IMR-90 (cell line): ENCODE measurements at regions not wholly inside any gene's neighbourhood (a gene's known extent, or its start where the extent isn't known, plus 50 kb on each side); places are given as distances from the start of the nearest gene placed in this dataset.
A peak's percentile ranks its signal among the peaks of the same experiment; 100 is the strongest.

Experiments used
- ATAC-seq: fragments of 200-7000 bp; cut with Tn5 transposase; 2 replicates; pipeline ENCODE4 v1.9.1; 2020; ENCODE audit warnings: low read depth, mild to moderate bottlenecking, moderate library complexity
- BruUV-seq: library from RNA; stranded (reverse); fragments of 400-500 nt; replicated peaks from 2 replicates; lab custom pipeline; 2021; lab: Mats Ljungman, UMichigan
- CTCF ChIA-PET: fragments of 300-600 bp; formaldehyde crosslinking; extraction: SDS; loops from one replicate; lab custom pipeline; 2021; ENCODE audit warnings: antibody characterized with exemption; lab: Yijun Ruan, JAX
- POLR2A ChIA-PET: fragments of 300-600 bp; sonication (Branson Sonifier 250); formaldehyde crosslinking; loops from one replicate; lab custom pipeline; 2022; ENCODE audit warnings: antibody characterized with exemption; ENCODE audit not compliant: unreplicated experiment; lab: Charles Lee
- DNase-seq: peaks from one replicate; pipeline ENCODE4 v3.0.0; 2013
- H2AFZ ChIP-seq: replicated peaks from 2 replicates; pipeline ENCODE3; 2013; ENCODE audit warnings: low read length, mild to moderate bottlenecking; ENCODE audit not compliant: poor library complexity
- H2AK5ac ChIP-seq: 2 replicates; pipeline ENCODE4 v1.6.1; 2013; ENCODE audit warnings: low read depth, low read length, inconsistent platforms
- H2AK9ac ChIP-seq: replicated peaks from 2 replicates; pipeline ENCODE3; 2013; ENCODE audit warnings: mild to moderate bottlenecking, low read depth, low read length, moderate library complexity; ENCODE audit not compliant: poor library complexity
- H2BK120ac ChIP-seq: 2 replicates; pipeline ENCODE4 v1.6.1; 2013; ENCODE audit warnings: low read depth, low read length, inconsistent platforms
- H2BK15ac ChIP-seq: 3 replicates; pipeline ENCODE4 v1.6.1; 2013; ENCODE audit warnings: low read depth, low read length, inconsistent platforms
- H2BK20ac ChIP-seq: 2 replicates; pipeline ENCODE4 v1.6.1; 2013; ENCODE audit warnings: low read depth, mild to moderate bottlenecking, inconsistent platforms, low read length, moderate library complexity
- H2BK5ac ChIP-seq: 2 replicates; pipeline ENCODE4 v1.6.1; 2013; ENCODE audit warnings: mild to moderate bottlenecking, low read depth, low read length, inconsistent platforms; ENCODE audit not compliant: poor library complexity, severe bottlenecking
- H3K14ac ChIP-seq: replicated peaks from 2 replicates; pipeline ENCODE4 v1.6.1; 2013; ENCODE audit warnings: low read depth, low read length, inconsistent platforms
- H3K18ac ChIP-seq: 2 replicates; pipeline ENCODE4 v1.6.1; 2013; ENCODE audit warnings: low read depth, low read length, control low read depth
- H3K23ac ChIP-seq: 2 replicates; pipeline ENCODE4 v1.6.1; 2013; ENCODE audit warnings: low read depth, low read length, inconsistent platforms
- H3K27ac ChIP-seq: 2 replicates; pipeline ENCODE4 v1.5.1; 2013; ENCODE audit warnings: mild to moderate bottlenecking, control low read depth, low read length; ENCODE audit not compliant: insufficient read depth
- H3K27me3 ChIP-seq: 2 replicates; pipeline ENCODE4 v1.6.1; 2013; ENCODE audit warnings: low read length; ENCODE audit not compliant: control insufficient read depth, insufficient read depth
- H3K36me3 ChIP-seq: 2 replicates; pipeline ENCODE4 v1.6.1; 2013; ENCODE audit warnings: low read length, mixed read lengths; ENCODE audit not compliant: control insufficient read depth, insufficient read depth
- H3K4ac ChIP-seq: 2 replicates; pipeline ENCODE4 v1.6.1; 2013; ENCODE audit warnings: low read depth, low read length, inconsistent platforms
- H3K4me1 ChIP-seq: 2 replicates; pipeline ENCODE4 v1.6.1; 2013; ENCODE audit warnings: low read length, mixed read lengths; ENCODE audit not compliant: control insufficient read depth, insufficient read depth
- H3K4me2 ChIP-seq: 2 replicates; pipeline ENCODE4 v1.6.1; 2013; ENCODE audit warnings: low read depth, mild to moderate bottlenecking, control low read depth, low read length, moderate library complexity
- H3K4me3 ChIP-seq: 2 replicates; pipeline ENCODE4 v1.5.1; 2013; ENCODE audit warnings: low read depth, mild to moderate bottlenecking, control low read depth, low read length, moderate library complexity; ENCODE audit not compliant: insufficient read depth
- H3K56ac ChIP-seq: 2 replicates; pipeline ENCODE4 v1.6.1; 2013; ENCODE audit warnings: low read length, inconsistent platforms; ENCODE audit not compliant: insufficient read depth; ENCODE audit errors: extremely low read depth
- H3K79me1 ChIP-seq, 2 experiments: 2 replicates each; pipeline ENCODE4 v1.6.1; 2013; ENCODE audit warnings: low read length in 2 of 2, inconsistent platforms in 1 of 2, low read depth in 1 of 2
- H3K9ac ChIP-seq: 2 replicates; pipeline ENCODE4 v1.6.1; 2013; ENCODE audit warnings: low read depth, low read length, control low read depth
- H3K9me1 ChIP-seq: 2 replicates; pipeline ENCODE4 v1.6.1; 2013; ENCODE audit warnings: low read length, inconsistent platforms; ENCODE audit not compliant: insufficient read depth
- H3K9me3 ChIP-seq: 2 replicates; pipeline ENCODE4 v1.6.1; 2013; ENCODE audit warnings: low read length; ENCODE audit not compliant: control insufficient read depth, insufficient read depth
- H4K20me1 ChIP-seq: 2 replicates; pipeline ENCODE4 v1.6.1; 2013; ENCODE audit warnings: low read length, inconsistent platforms; ENCODE audit not compliant: insufficient read depth
- H4K5ac ChIP-seq: 2 replicates; pipeline ENCODE4 v1.6.1; 2013; ENCODE audit warnings: mild to moderate bottlenecking, low read depth, low read length, control low read depth
- H4K8ac ChIP-seq, 2 experiments: 2 replicates each; pipeline ENCODE4 v1.6.1; 2013; ENCODE audit warnings: low read depth in 2 of 2, low read length in 2 of 2, control low read depth in 1 of 2, inconsistent platforms in 1 of 2
- H4K91ac ChIP-seq: 2 replicates; pipeline ENCODE4 v1.6.1; 2013; ENCODE audit warnings: low read depth, low read length, inconsistent platforms; ENCODE audit not compliant: insufficient read depth
- BHLHE40 ChIP-seq: fragments of 150-350 bp; IDR thresholded peaks from 2 replicates; pipeline ENCODE4 v1.6.1; 2016; ENCODE audit warnings: mild to moderate bottlenecking, low read depth, low read length
- CEBPB ChIP-seq: IDR thresholded peaks from 2 replicates; pipeline ENCODE4 v1.6.1; 2012; ENCODE audit warnings: low read depth, low read length, improper control_type of control experiment
- FOS ChIP-seq: fragments of 150-350 bp; IDR thresholded peaks from 2 replicates; pipeline ENCODE4 v1.6.1; 2016; ENCODE audit warnings: low read depth, low read length
- MAZ ChIP-seq: IDR thresholded peaks from 2 replicates; pipeline ENCODE4 v1.6.1; 2012; ENCODE audit warnings: low read depth, mild to moderate bottlenecking, low read length, improper control_type of control experiment, moderate library complexity, borderline replicate concordance
- MXI1 ChIP-seq: IDR thresholded peaks from 2 replicates; pipeline ENCODE4 v1.6.1; 2012; ENCODE audit warnings: low read depth, mild to moderate bottlenecking, low read length, moderate library complexity, borderline replicate concordance
- RCOR1 ChIP-seq: IDR thresholded peaks from 2 replicates; pipeline ENCODE4 v1.6.1; 2012; ENCODE audit warnings: mild to moderate bottlenecking, low read length, improper control_type of control experiment; ENCODE audit not compliant: insufficient replicate concordance
- RFX5 ChIP-seq: IDR thresholded peaks from 2 replicates; pipeline ENCODE4 v1.8.0; 2012; ENCODE audit warnings: low read depth, mild to moderate bottlenecking, low read length, moderate library complexity
- SMC3 ChIP-seq: fragments of 150-350 bp; IDR thresholded peaks from 2 replicates; pipeline ENCODE4 v1.6.1; 2016; ENCODE audit warnings: low read depth, mild to moderate bottlenecking, antibody characterized with exemption, low read length, moderate library complexity
- WGBS, 2 experiments: methylation state at CpG; one replicate each; pipeline versions ENCODE4 v1.1.5 to v1.1.7; 2013; ENCODE audit warnings: missing lambda C conversion rate in 2 of 2; ENCODE audit not compliant: insufficient read length in 1 of 2; ENCODE audit errors: extremely low coverage in 2 of 2; 5-methylcytosine and 5-hydroxymethylcytosine counted together
- dilution Hi-C: fragments of 300-500 bp; cut with HindIII; formaldehyde crosslinking; loops from one replicate; pipeline ENCODE4 v1.14.3; 2018; ENCODE audit warnings: low sequenced_read_pairs; ENCODE audit not compliant: unreplicated experiment
- in situ Hi-C: fragments of 300-500 bp; cut with MboI; formaldehyde crosslinking; loops from 3 replicates; pipeline ENCODE4 v1.14.3; 2019; ENCODE audit warnings: low sequenced_read_pairs, inconsistent platforms, mixed read lengths
- intact Hi-C: fragments of 100-400 bp; cut with micrococcal nuclease; formaldehyde crosslinking; loops from 2 replicates; pipeline ENCODE4 v1.10.0; 2022
- TF ChIP-seq, protein P1 (sequence below): conservative IDR thresholded peaks from 2 replicates; pipeline ENCODE4 v1.5.1; 2012; ENCODE audit warnings: mild to moderate bottlenecking, low read depth, low read length, improper control_type of control experiment
- TF ChIP-seq, protein P2 (sequence below): fragments of 150-350 bp; IDR thresholded peaks from 2 replicates; pipeline ENCODE4 v1.6.1; 2016; ENCODE audit warnings: low read depth, mild to moderate bottlenecking, low read length, moderate library complexity, borderline replicate concordance

DNA sequence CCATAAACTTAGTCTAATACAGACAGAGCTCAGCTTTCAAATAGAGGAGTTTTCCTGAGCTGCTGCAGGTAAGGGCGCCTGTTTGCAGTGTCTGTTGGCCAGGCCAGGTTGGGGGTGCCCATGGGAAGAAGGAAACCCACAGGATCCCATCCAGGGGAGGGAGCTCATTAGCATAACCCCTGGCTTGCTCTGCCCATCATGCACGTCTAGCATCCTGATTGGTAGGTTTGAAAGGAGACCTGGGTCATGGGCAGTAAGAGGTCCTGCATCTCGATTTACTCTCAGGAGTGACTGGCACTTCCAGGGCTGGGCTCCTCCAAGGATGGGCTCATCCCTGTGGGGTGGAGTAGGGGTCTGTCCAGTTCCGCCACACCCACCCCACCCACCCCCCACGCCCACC, 103.7 kb upstream of the CLDN14 start:
- Histone ChIP-seq H3K56ac (no peak overlapping the region), H2BK120ac (no peak overlapping the region), H3K9ac (no peak overlapping the region), H4K91ac (no peak overlapping the region), H4K20me1 (no peaks in the 10 kb centered on the region), H3K4ac (no peak overlapping the region), H2BK5ac (no peak overlapping the region), H3K4me3 (no peak overlapping the region), H3K18ac (no peak overlapping the region), H4K5ac (no peak overlapping the region), H2AFZ (peak overlapping the region; percentile 15), H3K9me1 (no peaks in the 10 kb centered on the region), H3K4me2 (no peak overlapping the region), H3K79me1 (no peaks in the 10 kb centered on the region), H2BK20ac (no peak overlapping the region), H4K8ac (no peak overlapping the region), H2BK15ac (no peak overlapping the region), H3K4me1 (no peaks in the 10 kb centered on the region), H3K9me3 (peaks cover 4% of the 10 kb centered on the region; the same call in 1 of the 2 replicates), H2AK5ac (no peak overlapping the region), H3K27ac (no peak overlapping the region), H3K36me3 (no peaks in the 10 kb centered on the region), H2AK9ac (no peak overlapping the region), H3K27me3 (peaks cover 25% of the 10 kb centered on the region), H3K23ac (no peak overlapping the region), H3K14ac (no peak overlapping the region)
- ChIA-PET CTCF (no interaction called here), POLR2A (no interaction called here)
- intact Hi-C loops (no loop called here), in situ Hi-C loops (no loop called here), dilution Hi-C loops (no loop called here)
- no CpG with 5 or more reads among the region's 5 CpGs for WGBS, 2 experiments
- TF ChIP-seq FOS (no peak), RFX5 (no peak), MXI1 (no peak), CEBPB (no peak), MAZ (no peak), RCOR1 (no peak), SMC3 (no peak), BHLHE40 (no peak)
- TF ChIP-seq, protein P1, sequence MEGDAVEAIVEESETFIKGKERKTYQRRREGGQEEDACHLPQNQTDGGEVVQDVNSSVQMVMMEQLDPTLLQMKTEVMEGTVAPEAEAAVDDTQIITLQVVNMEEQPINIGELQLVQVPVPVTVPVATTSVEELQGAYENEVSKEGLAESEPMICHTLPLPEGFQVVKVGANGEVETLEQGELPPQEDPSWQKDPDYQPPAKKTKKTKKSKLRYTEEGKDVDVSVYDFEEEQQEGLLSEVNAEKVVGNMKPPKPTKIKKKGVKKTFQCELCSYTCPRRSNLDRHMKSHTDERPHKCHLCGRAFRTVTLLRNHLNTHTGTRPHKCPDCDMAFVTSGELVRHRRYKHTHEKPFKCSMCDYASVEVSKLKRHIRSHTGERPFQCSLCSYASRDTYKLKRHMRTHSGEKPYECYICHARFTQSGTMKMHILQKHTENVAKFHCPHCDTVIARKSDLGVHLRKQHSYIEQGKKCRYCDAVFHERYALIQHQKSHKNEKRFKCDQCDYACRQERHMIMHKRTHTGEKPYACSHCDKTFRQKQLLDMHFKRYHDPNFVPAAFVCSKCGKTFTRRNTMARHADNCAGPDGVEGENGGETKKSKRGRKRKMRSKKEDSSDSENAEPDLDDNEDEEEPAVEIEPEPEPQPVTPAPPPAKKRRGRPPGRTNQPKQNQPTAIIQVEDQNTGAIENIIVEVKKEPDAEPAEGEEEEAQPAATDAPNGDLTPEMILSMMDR: no peak
- TF ChIP-seq, protein P2, sequence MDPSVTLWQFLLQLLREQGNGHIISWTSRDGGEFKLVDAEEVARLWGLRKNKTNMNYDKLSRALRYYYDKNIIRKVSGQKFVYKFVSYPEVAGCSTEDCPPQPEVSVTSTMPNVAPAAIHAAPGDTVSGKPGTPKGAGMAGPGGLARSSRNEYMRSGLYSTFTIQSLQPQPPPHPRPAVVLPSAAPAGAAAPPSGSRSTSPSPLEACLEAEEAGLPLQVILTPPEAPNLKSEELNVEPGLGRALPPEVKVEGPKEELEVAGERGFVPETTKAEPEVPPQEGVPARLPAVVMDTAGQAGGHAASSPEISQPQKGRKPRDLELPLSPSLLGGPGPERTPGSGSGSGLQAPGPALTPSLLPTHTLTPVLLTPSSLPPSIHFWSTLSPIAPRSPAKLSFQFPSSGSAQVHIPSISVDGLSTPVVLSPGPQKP: no peak
- no peak for ATAC-seq
- no peak for DNase-seq
- BruUV-seq: no TSS peak
